NB4 (cell line): ENCODE measurements at regions not wholly inside any gene's neighbourhood (a gene's known extent, or its start where the extent isn't known, plus 50 kb on each side); places are given as distances from the start of the nearest gene placed in this dataset.

Experiments
- CTCF ChIP-seq: IDR thresholded peaks from one replicate; pipeline ENCODE4 v1.5.1; 2012; ENCODE audit warnings: low read depth, low read length
- POLR2A ChIP-seq: IDR thresholded peaks from 2 replicates; pipeline ENCODE4 v1.6.1; 2011; ENCODE audit warnings: mild to moderate bottlenecking; ENCODE audit not compliant: insufficient read length; ENCODE audit errors: extremely low read depth

GRCh38 chr3:61354604-61355003, 103.4 kb upstream of the FHIT start:
- TF ChIP-seq CTCF (no peak), POLR2A (no peak)
